Right renal cortex interstitium (tissue), 3 donors: ENCODE measurements at regions not wholly inside any gene's neighbourhood (a gene's known extent, or its start where the extent isn't known, plus 50 kb on each side); places are given as distances from the start of the nearest gene placed in this dataset.
"Not testable (repeated sequence)": the region's sequence is repeated elsewhere in the genome, so short reads cannot be mapped to it uniquely, and the experiment has no call there.

Source experiments
- DNase-seq, 3 donors: peaks; one replicate each; pipeline ENCODE4 v3.0.0-alpha.2; 2013; ENCODE audit warnings: low read depth in 3 of 3, low spot score in 2 of 3

- DNase-seq: no peak
Measured at GRCh38 chr6:26276841-26277648, 88.0 kb upstream of the BTN3A2 start.

DNA sequence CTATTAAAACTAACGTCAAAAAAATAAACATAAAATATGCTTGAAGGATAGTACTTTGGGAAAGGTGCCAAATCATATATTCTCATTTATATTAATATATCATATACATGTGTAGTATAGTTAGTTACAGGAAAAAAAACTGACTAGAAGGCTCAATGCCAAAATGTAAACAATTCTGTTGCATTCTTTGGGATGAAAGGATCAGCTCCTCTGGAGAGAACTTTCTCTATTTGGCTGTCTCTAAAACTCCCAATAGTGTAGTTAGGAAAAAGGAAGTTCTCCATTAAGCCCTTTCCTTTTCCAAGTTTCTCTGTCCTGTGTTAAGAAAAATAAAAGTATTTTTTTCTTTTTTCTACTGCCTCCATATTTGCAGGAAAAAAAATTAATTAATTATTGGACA lies 86.5 kb upstream of the BTN3A2 start:
- no peak for DNase-seq

GRCh38 chr6:26279371-26279770 lies 85.6 kb upstream of the BTN3A2 start:
- DNase-seq: not testable (repeated sequence)

DNA sequence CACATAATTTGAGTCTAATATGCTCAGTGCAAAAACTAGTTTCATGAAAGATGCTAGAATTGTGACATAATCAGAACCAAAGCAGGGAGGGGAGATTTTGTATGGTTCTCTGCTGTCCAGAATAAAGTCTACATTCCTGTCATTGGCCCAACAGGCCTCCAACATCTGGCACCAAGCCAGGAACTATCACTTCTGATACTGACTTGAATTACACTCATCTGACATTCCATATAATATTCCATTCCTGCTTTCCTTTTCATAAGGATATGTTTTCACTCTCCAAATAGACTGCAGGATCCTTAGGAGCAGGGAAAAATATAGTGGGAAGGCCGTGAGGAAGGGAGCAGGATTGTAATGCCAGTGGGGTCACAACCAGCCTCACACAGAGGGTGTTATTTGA lies 84.6 kb upstream of the BTN3A2 start:
- DNase-seq: no peak

GRCh38 chr6:26284537-26285142 lies 80.4 kb upstream of the BTN3A2 start:
- DNase-seq: no peak

DNA sequence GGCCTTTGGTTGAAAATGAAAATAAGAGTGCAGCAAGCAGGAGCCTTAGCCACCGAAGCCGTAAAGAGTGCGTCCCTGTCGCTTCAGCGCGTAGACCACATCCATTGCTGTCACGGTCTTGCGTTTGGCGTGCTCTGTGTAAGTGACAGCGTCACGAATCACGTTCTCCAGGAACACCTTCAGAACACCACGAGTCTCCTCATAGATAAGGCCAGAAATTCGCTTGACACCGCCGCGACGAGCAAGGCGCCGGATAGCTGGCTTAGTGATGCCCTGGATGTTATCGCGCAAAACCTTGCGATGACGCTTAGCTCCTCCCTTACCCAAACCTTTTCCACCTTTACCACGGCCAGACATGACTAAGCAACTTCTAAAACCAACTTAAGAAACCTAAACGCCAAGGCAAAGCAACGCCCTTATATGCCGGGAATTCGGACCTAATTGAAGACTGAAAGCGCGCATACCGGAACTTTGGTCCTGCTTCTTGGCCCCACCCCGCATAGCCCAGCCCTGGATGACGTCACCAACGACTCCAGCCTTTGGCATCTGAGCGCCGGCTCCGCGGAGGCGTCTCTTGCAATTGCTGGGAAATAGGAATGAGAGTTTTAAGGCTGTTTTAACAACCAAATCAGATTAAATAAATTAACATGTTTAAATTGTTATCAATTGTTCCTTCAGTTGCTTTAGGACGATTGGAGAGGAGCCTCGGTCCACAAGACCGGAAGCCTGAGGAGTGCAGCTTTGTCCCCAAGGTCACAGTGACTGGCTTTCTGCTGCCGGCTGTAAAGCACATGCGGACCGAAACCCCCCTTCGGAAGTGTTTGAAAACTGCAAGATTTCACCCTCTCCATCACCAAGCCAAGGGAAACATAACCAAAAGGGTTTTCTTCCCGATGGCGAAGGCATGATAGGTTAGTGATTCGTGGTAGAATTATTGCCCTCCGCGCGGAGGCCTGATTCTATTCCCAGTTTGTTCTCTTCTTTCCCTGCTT lies 79.6 kb upstream of the BTN3A2 start:
- peak; percentile 100 for DNase-seq

DNA sequence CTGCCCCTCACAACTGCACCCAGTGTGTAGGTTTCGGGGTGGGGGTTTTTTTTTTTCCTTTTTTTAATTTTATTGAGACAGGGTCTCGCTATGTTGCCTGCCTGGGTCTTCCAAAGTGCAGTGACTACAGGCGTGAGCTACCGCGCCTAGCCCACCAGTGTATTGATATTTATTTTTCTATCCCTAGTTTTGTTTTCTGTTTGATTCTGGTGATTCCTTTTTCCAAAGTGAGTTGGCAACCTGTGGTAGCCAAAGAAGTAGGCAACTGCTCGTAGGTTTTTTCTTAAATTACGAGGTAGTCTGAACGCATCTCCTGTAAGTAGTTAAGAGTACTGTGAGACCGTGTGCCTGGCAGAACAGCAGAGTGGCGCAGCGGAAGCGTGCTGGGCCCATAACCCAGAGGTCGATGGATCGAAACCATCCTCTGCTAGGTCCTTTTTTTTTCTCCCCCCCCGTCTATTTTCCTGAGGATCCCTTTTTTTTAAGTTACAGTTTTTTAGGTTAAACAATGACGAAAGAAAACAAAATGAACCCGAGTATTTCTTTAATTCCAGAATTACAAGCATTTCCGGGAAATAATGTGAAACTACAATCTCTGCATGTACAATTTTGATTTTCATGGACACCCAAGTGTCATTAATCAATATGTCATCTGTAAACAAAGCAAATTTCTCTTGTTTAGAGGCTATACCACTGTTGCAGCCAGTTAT lies 78.7 kb upstream of the BTN3A2 start:
- peak in 1 of 3 donors; percentile 88 for DNase-seq

DNA sequence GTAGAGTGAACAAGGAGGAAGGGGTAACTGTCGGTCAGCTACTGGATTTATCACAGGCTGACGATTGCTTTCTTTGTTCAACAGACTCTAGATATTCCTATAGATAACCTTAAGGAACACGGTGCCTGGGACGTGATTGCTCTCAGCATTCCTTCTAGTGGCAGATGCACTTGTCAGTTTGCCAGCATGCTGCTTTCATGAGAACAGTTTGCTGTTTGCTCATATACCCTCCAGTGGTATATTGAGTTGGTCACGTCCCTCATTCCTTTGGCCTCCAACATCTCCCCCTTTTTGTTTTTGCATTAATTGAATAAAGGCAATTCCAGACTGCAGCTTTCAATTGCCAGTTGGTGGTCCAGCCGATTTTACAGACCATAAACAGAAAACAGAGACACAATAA lies 76.8 kb upstream of the BTN3A2 start:
- no peak for DNase-seq

GRCh38 chr6:26290941-26291340 lies 74.1 kb upstream of the BTN3A2 start:
- DNase-seq: no peak

- no peak for DNase-seq
Measured at GRCh38 chr6:26292709-26293108, 72.3 kb upstream of the BTN3A2 start.

- no peak for DNase-seq
Measured at GRCh38 chr6:26294302-26294701, 70.7 kb upstream of the BTN3A2 start.

DNA sequence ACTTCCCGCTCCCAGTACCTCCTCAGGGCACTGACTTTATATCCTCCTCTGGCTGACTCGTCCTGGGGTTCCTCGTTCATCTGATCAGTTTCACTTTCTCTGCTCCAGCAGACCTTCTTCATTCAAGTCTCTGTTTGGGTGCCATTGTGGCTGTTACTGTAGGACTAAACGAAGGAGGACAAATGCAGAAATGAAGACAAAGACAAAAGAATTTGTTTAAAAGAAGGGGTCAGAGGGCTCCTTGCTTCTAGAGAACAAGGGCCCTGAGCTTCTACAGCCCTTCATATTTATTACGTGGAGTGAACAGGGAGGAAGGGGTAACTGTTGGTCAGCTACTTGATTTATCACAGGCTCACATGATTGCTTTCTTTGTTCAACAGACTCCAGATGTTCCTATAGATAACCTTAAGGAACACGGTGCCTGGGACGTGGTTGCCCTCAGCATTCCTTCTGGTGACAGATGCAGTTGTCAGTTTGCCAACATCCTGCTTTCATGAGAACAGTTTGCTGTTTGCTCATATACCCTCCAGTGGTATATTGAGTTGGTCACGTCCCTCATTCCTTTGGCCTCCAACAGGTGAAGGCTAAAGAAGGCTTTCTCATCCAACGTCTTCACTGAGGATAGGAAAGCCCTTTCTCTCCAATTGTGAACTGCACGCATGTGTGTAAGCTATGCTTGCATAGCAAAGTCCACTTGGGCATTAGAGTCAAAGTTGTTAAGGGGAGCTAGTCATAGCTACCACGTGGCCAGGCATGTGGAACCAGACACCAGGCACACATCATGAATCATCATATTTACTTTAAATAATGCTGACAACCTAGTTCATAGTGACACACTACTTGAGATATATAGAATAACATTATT lies 69.1 kb upstream of the BTN3A2 start:
- no peak for DNase-seq

GRCh38 chr6:26296556-26296856 lies 68.5 kb upstream of the BTN3A2 start:
- no peak for DNase-seq

DNA sequence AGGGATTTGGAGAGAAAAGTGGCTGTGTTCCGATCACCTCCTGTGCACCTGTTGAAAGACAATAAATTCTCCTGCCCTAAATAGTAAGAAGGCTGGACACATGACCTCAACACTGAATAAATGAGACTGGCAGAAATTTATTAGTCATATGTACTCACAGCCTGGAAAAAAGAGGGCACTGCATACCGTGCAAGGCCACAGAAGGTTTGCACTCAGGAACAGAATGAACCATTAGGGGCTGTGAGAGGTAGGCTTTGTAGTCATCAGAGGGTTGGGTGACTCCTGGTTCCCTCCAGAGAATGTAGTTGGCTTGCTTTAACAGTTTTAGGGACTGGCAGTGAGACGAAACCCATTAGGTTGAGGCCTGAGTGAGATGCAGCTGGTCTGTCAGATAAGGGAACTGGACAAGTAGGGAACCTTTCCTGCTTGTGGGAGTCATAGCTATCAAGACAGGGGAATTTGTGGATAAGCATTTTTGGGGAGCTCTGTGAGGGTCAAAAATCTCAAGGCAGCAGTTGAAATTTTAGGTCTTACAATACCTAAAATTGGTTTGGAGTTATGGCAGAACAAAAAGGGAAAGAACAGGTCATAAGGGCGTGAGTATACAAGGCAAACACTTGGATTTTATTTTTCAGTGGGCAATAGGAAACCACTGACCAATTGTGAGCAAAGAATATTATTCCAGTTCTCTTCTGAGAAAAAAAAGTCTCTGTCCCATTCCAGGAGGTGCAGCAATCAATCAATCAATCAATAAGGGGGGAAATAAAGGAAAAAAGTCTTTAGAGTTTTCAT lies 67.9 kb upstream of the BTN3A2 start:
- DNase-seq: no peak

GRCh38 chr6:26299286-26300042 lies 65.5 kb upstream of the BTN3A2 start:
- no peak for DNase-seq

- DNase-seq: no peak
Measured at GRCh38 chr6:26300043-26300331, 65.0 kb upstream of the BTN3A2 start.

DNA sequence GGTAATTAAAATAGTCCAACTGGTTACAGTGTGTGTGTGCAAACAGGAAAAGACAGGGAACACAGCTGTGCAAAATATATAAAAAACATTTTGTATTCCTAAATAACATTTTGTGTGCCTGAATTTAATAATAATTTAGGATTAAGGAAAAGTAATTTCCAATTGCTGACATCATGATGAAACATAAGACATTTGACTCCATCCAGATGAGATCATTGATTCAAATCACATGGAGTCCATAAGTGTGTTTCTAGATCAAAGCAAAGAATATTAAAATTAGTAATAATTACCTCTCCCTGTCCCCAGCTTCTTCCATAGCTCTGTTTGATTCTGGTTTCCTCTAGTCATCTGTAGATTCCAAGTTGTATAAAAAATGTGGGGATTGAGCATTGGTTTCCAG lies 64.6 kb upstream of the BTN3A2 start:
- DNase-seq: no peak

GRCh38 chr6:26300828-26301227 lies 64.2 kb upstream of the BTN3A2 start:
- DNase-seq: no peak

GRCh38 chr6:26301638-26302037 lies 63.4 kb upstream of the BTN3A2 start:
- no peak for DNase-seq
